Muscle layer of duodenum (tissue), 2 donors: ENCODE measurements at regions not wholly inside any gene's neighbourhood (a gene's known extent, or its start where the extent isn't known, plus 50 kb on each side); places are given as distances from the start of the nearest gene placed in this dataset.

Source experiments
- H3K27ac ChIP-seq: one replicate; pipeline ENCODE4 v1.7.0; 2013; ENCODE audit warnings: mild to moderate bottlenecking, low read length
- H3K27me3 ChIP-seq: one replicate; pipeline ENCODE4 v1.7.0; 2013; ENCODE audit warnings: low read depth, mild to moderate bottlenecking, control low read depth, low read length
- H3K36me3 ChIP-seq, 2 donors: one replicate each; pipeline ENCODE4 v1.7.0; 2013; ENCODE audit warnings: low read length in 2 of 2, control low read depth in 1 of 2, mild to moderate bottlenecking in 1 of 2; ENCODE audit not compliant: insufficient read depth in 2 of 2, control insufficient read depth in 1 of 2
- H3K4me1 ChIP-seq, 2 donors: one replicate each; pipeline ENCODE4 v1.7.0; 2013; ENCODE audit warnings: low read length in 2 of 2, mild to moderate bottlenecking in 2 of 2, control low read depth in 1 of 2, moderate library complexity in 1 of 2; ENCODE audit not compliant: insufficient read depth in 2 of 2, control insufficient read depth in 1 of 2
- H3K4me3 ChIP-seq, 2 donors: one replicate each; pipeline ENCODE4 v1.7.0; 2013; ENCODE audit warnings: low read length in 2 of 2, low read depth in 1 of 2, mild to moderate bottlenecking in 1 of 2
- H3K9me3 ChIP-seq, 2 donors: one replicate each; pipeline ENCODE4 v1.7.0; 2013; ENCODE audit warnings: low read length in 2 of 2, control low read depth in 1 of 2, mild to moderate bottlenecking in 1 of 2; ENCODE audit not compliant: control insufficient read depth in 1 of 2
- donor health status: healthy.

DNA sequence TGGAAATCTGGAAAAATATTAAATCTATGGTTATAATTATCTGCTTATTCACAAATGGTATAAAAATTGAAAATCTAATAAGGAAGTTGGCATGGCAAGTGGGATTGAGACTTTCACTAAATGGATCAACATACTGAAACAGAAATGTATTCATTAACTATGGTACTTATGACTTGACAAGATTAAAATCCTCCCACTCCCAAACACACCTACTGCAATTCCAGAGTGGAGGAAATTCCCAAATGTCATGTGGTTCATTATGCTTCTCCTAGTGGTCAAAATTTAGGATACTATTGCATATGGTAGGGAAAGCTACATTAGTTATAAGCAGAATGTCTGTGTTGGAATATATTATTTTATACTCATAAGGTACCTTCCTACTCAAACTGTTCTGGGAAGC lies 265.3 kb upstream of the PRICKLE1 start:
- H3K27ac ChIP-seq, result no peak overlapping the region
- no peaks in the 10 kb centered on the region for H3K4me1 ChIP-seq
- no peaks in the 10 kb centered on the region for H3K9me3 ChIP-seq
- no peaks in the 10 kb centered on the region for H3K36me3 ChIP-seq
- no peak overlapping the region for H3K4me3 ChIP-seq
- H3K27me3 ChIP-seq, result no peaks in the 10 kb centered on the region

DNA sequence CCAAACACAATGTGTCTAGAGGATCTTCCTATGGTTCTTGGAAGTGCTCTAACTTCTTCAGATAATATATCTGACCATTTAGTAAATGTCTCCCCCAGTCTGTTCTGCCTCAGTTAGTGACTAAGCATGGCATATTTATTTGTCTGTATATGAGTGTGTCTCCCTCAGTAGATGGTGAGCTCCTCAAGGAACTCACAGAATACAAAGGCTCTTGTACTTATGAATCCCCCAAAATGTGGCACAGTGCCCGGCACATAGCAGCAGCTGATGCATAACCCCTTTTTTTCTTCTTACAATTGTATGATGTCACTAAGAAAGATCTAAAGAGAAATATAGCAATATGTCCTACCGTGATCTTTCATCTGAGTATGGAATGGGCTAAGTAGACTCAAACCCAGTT lies 264.7 kb upstream of the PRICKLE1 start:
- Histone ChIP-seq H3K27ac (no peak overlapping the region), H3K4me1 (no peaks in the 10 kb centered on the region), H3K4me3 (no peak overlapping the region), H3K9me3 (no peaks in the 10 kb centered on the region), H3K36me3 (no peaks in the 10 kb centered on the region), H3K27me3 (no peaks in the 10 kb centered on the region)

DNA sequence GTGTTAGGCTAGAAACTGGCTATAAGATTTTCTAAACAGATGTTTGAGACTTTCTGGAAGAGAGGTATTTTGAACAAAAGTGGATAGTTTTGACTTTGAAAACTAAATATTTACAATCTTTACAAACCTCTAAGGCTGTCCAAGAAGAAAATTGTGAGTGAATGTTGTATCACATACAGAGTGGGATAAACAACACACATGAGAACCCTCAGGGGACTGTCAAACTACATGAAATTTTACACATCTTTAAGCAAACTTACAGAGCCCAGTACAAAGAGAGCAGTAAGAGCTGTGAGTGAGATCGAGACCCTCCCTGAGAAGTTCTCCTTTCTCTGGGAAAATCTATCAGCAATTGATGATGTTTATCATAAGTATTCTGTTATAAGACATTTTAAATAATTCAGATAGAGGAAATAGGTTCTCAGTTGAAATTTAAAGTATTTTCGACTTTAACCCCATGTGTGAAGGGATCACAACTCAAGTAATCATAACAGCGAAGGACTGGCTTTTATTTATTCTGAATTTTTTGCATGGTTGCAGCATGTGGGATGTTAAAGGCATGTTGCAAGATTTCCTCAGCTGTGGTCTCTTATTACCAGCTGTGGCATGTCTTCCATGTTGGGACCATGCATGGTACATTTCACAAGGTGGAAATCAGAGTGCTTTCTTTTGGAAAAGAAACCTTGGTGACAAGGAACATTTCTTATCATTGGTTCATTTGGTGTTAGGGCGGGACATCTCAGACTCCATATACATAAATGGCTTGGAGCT lies 264.0 kb upstream of the PRICKLE1 start:
- Histone ChIP-seq H3K36me3 (no peaks in the 10 kb centered on the region), H3K27ac (no peak overlapping the region), H3K27me3 (no peaks in the 10 kb centered on the region), H3K9me3 (no peaks in the 10 kb centered on the region), H3K4me3 (no peak overlapping the region), H3K4me1 (no peaks in the 10 kb centered on the region)

DNA sequence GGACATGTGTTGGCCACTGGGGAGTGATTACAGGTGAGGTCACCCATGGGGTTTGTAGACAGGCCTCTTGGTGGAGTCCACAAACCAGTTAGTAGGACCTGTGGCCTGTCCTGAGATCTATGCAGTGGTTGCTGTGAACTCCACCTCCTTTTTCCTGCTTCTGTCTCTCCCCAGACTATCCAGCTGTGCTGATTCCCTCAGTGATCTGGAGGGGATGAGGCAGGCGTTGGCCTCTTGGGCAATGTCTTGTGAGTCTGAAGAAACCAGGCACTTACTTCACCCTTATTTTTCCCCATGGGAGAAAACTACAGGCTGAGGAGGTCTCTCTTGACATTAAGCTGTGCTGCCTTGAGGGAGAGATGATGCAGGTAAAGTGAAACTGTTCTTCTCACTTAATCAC lies 257.2 kb upstream of the PRICKLE1 start:
- Histone ChIP-seq H3K36me3 (no peaks in the 10 kb centered on the region), H3K27ac (no peak overlapping the region), H3K4me1 (no peaks in the 10 kb centered on the region), H3K9me3 (no peaks in the 10 kb centered on the region), H3K27me3 (no peaks in the 10 kb centered on the region), H3K4me3 (no peak overlapping the region)

DNA sequence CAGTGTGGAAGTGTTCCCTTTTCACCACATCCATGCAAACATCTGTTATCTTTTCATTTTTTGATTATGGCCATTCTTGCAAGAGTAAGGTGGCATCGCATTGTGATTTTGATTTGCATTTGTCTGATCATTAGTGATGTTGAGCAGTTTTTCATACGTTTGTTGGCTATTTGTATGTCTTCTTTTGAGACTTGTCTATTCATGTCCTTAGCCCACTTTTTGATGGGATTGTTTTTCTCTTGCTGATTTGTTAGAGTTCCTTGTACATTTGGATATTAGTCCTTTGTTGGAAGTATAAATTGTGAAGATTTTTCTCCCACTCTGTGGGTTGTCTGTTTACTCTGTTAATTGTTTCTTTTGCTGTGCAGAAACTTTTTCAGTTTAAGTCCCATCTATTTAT lies 244.5 kb upstream of the PRICKLE1 start:
- no peaks in the 10 kb centered on the region for H3K4me1 ChIP-seq
- no peak overlapping the region for H3K27ac ChIP-seq
- no peaks in the 10 kb centered on the region for H3K9me3 ChIP-seq
- H3K36me3 ChIP-seq, result no peaks in the 10 kb centered on the region
- no peak overlapping the region for H3K4me3 ChIP-seq
- no peaks in the 10 kb centered on the region for H3K27me3 ChIP-seq

DNA sequence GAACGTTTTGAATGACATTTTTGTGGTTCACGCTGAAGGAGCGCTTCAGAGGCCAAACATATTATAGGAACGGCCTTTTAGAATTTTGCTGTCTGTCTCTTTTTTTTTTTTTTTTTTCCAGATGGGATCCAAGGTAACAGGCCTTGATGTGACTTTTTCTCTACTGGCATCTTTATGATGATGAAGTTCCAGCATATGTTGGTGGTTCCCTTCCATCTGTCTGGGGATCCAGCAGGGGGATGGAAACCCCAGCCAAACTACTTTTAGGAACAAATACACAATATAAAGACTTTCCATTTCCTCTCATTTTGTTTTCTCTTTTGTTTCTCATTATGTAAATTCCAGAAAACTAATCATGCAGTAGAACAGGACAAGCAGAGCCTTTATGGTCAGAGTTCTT lies 239.3 kb upstream of the PRICKLE1 start:
- H3K36me3 ChIP-seq, result no peaks in the 10 kb centered on the region
- H3K27ac ChIP-seq, result no peak overlapping the region
- no peak overlapping the region for H3K4me3 ChIP-seq
- H3K27me3 ChIP-seq, result no peaks in the 10 kb centered on the region
- no peaks in the 10 kb centered on the region for H3K4me1 ChIP-seq
- no peaks in the 10 kb centered on the region for H3K9me3 ChIP-seq

DNA sequence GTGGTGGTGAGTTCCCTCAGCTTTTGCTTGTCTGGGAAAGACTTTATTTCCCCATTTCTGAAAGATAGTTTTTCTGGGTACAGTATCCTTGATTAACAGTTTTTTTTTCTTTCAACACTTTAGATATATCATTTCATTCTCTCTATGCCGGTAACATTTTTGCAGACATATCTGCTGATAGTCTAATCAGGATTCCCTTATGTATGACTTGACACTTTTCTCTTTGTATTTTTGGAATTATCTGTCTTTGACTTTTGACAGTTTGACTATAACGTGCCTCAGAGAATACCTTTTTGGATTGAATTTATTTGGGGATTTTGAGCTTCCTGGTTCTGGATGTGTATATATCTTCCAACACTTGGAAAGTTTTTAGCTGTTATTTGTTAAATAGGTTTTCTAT lies 234.8 kb upstream of the PRICKLE1 start:
- no peaks in the 10 kb centered on the region for H3K27me3 ChIP-seq
- no peak overlapping the region for H3K27ac ChIP-seq
- H3K9me3 ChIP-seq, result no peaks in the 10 kb centered on the region
- H3K4me1 ChIP-seq, result no peaks in the 10 kb centered on the region
- H3K36me3 ChIP-seq, result no peaks in the 10 kb centered on the region
- no peak overlapping the region for H3K4me3 ChIP-seq

DNA sequence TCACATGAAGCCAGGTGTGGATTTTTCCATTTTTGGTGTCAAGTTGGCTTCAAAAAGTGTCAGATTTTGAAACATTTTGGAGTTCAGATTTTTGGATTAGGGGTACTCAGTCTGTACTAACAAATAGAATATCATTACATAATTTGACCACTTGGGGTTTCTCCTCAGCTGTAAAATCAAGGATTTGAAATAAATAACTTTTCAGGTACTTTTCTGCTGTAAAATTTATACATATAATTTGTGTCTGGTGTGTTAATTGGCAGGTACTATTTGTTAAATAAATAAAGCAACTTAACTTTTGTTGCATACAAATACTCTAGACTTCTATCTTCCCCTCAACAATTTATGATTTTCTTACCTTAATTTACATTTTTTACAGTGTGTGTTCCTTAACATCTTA lies 234.1 kb upstream of the PRICKLE1 start:
- no peaks in the 10 kb centered on the region for H3K4me1 ChIP-seq

DNA sequence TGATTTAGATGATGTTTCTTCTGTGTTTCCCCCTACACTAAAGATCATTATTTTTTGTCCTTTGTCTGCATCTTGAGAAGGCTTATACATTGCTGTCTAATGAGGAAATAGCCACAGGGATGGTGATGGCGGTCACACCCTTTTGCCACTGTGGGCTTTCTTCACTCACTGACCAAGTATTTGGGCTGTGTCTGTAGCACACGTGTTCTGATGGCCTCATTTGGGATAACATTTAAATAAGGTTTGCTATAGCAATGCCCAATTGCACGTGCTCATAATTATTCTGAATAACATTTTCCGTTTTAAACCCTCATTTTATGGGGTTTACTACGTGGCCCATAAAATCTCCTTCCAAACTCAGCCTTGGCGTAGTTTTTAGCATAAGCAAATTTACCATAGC lies 230.3 kb upstream of the PRICKLE1 start:
- Histone ChIP-seq H3K4me3 (no peak overlapping the region), H3K36me3 (no peaks in the 10 kb centered on the region), H3K4me1 (no peaks in the 10 kb centered on the region), H3K27me3 (no peaks in the 10 kb centered on the region), H3K27ac (no peak overlapping the region), H3K9me3 (no peaks in the 10 kb centered on the region)

More for the DNA sequence above, 234.1 kb upstream of the PRICKLE1 start:
- H3K9me3 ChIP-seq, result no peaks in the 10 kb centered on the region
- no peak overlapping the region for H3K27ac ChIP-seq
- no peak overlapping the region for H3K4me3 ChIP-seq
- no peaks in the 10 kb centered on the region for H3K27me3 ChIP-seq
- no peaks in the 10 kb centered on the region for H3K36me3 ChIP-seq

DNA sequence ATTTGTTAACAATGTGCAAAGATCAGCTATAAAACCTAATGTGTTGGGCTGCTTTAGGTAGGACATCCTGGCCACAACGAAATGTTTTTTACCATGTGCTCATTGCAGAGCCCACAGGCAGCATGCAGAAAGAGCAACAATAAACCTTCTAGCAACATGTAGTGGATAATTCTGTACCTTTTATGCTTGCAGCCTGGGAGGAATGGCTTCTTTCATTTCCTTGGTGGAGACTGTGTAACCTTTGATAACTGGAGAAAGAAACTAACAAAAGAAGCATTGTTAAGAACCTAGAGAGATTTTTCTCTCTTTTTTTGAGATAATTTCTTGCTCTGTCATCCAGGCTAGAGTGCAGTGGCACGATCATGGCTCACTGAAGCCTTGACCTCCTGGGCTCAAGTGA lies 225.5 kb upstream of the PRICKLE1 start:
- H3K9me3 ChIP-seq, result no peaks in the 10 kb centered on the region

DNA sequence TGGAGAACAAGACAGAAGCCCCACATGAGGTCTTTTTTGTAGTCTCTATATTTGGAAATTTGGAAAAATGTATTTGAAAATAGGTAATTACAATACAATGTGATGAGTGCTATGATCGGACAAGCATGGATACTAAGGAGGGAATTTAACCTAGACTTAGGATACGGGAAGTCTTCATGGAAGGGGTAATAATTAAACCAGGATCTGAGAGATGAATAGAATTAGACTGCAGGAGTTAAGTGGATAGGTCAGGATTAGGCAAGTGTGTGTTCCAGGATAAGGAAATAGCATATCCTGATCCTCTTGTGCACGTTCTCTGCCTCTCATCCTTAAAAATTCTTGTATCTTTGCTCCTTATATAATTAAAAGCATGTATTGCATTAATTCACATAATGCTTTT lies 223.3 kb upstream of the PRICKLE1 start:
- Histone ChIP-seq H3K4me1 (no peaks in the 10 kb centered on the region), H3K4me3 (no peak overlapping the region), H3K27ac (no peak overlapping the region), H3K27me3 (no peaks in the 10 kb centered on the region), H3K36me3 (no peaks in the 10 kb centered on the region), H3K9me3 (no peaks in the 10 kb centered on the region)

More for the DNA sequence above, 225.5 kb upstream of the PRICKLE1 start:
- H3K4me3 ChIP-seq, result no peak overlapping the region
- H3K27ac ChIP-seq, result no peak overlapping the region
- no peaks in the 10 kb centered on the region for H3K36me3 ChIP-seq
- H3K4me1 ChIP-seq, result no peaks in the 10 kb centered on the region
- no peaks in the 10 kb centered on the region for H3K27me3 ChIP-seq

DNA sequence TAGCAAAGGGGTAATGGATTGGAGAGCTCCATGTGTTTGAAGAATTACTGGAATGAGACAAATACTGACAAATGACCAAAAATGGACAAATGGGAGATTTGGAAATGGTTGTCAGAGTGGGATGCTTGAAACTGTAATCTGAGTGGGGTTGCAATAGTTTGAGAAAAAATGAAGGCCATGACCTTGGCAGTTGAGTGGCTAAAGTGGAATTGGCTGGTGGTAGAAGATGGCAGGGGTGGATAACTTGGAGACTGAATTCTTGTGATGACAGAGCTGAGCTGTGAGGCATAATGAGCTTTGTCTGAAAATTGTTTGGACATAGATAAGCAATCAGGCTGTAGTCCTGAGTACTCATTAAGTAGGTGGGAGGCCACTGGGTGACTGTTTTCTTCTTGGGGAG lies 222.5 kb upstream of the PRICKLE1 start:
- no peaks in the 10 kb centered on the region for H3K36me3 ChIP-seq
- H3K9me3 ChIP-seq, result no peaks in the 10 kb centered on the region
- H3K4me1 ChIP-seq, result no peaks in the 10 kb centered on the region
- no peaks in the 10 kb centered on the region for H3K27me3 ChIP-seq
- no peak overlapping the region for H3K4me3 ChIP-seq
- H3K27ac ChIP-seq, result no peak overlapping the region
